Mucosa of rectum (tissue), 2 donors: ENCODE measurements at regions not wholly inside any gene's neighbourhood (a gene's known extent, or its start where the extent isn't known, plus 50 kb on each side); places are given as distances from the start of the nearest gene placed in this dataset.
A peak's percentile ranks its signal among the peaks of the same experiment; 100 is the strongest.
"Not testable (repeated sequence)": the region's sequence is repeated elsewhere in the genome, so short reads cannot be mapped to it uniquely, and the experiment has no call there.

Experiments used
- H3K27ac ChIP-seq, 2 donors: one replicate each; pipeline ENCODE4 v1.7.0; 2013; ENCODE audit warnings: inconsistent platforms in 2 of 2, low read depth in 2 of 2, low read length in 2 of 2
- H3K27me3 ChIP-seq, 2 donors: one replicate each; pipeline ENCODE4 v1.7.0; 2013; ENCODE audit warnings: low read length in 2 of 2; ENCODE audit not compliant: control insufficient read depth in 2 of 2, insufficient read depth in 2 of 2
- H3K36me3 ChIP-seq, 2 donors: one replicate each; pipeline ENCODE4 v1.7.0; 2013; ENCODE audit warnings: low read length in 2 of 2; ENCODE audit not compliant: control insufficient read depth in 2 of 2, insufficient read depth in 2 of 2
- H3K4me1 ChIP-seq, 2 donors: one replicate each; pipeline ENCODE4 v1.7.0; 2013; ENCODE audit warnings: low read length in 2 of 2, mild to moderate bottlenecking in 1 of 2; ENCODE audit not compliant: control insufficient read depth in 2 of 2, insufficient read depth in 2 of 2
- H3K4me3 ChIP-seq, 2 donors: one replicate each; pipeline ENCODE4 v1.7.0; 2013; ENCODE audit warnings: low read length in 2 of 2
- H3K9ac ChIP-seq, 2 donors: one replicate each; pipeline ENCODE4 v1.7.0; 2013; ENCODE audit warnings: low read length in 2 of 2, low read depth in 1 of 2, mild to moderate bottlenecking in 1 of 2
- H3K9me3 ChIP-seq, 2 donors: one replicate each; pipeline ENCODE4 v1.7.0; 2013; ENCODE audit warnings: low read length in 2 of 2; ENCODE audit not compliant: control insufficient read depth in 2 of 2
- donor health status: healthy.
- donor health status: Normal muscosa, but diverticular disease.

DNA sequence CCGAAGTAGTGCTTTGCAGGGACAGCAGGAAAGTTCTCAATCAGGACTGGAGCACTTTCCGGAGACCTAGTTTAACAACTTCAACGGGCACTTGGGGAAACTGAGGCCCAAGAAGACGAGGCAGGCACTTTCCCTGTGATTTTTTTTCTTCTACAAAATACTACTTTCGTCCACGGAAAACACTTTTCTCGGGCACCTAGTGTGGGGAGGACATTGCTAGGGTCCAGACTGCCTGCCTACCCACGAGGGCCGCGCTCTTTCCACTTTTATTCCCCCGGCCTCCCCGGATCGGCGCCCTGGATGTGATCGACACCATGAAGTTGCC, 125.4 kb upstream of the CXorf66 start:
- Histone ChIP-seq H3K4me3 (peak overlapping the region in 1 of 2 donors; percentile 48), H3K27ac (no peak overlapping the region), H3K36me3 (no peaks in the 10 kb centered on the region), H3K9ac (no peak overlapping the region), H3K27me3 (peaks cover 8 to 9% of the 10 kb centered on the region in 2 donors), H3K4me1 (no peaks in the 10 kb centered on the region), H3K9me3 (no peaks in the 10 kb centered on the region)

DNA sequence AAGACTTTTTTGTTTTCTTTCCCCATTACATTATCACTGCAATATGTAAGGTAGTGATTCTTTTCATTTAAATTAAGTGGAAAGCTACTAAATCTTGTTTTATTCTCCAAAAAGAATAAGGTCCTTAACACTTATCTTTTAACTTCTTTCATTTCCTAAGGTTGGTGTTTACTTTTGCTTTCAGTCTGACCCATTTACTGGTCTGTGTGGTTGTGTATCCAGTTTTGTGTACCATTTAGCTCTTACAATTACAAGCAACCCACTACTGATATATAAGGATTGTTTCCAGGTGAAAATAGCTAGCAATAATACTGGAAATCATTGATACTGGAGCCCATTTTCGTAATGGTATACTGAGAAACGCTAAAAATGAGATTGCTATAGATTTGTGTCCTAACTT, 123.1 kb upstream of the CXorf66 start:
- Histone ChIP-seq H3K27ac (no peak overlapping the region), H3K36me3 (no peaks in the 10 kb centered on the region), H3K4me1 (no peaks in the 10 kb centered on the region), H3K9ac (no peak overlapping the region), H3K4me3 (no peak overlapping the region), H3K9me3 (no peaks in the 10 kb centered on the region), H3K27me3 (peaks cover 8 to 9% of the 10 kb centered on the region in 2 donors)

DNA sequence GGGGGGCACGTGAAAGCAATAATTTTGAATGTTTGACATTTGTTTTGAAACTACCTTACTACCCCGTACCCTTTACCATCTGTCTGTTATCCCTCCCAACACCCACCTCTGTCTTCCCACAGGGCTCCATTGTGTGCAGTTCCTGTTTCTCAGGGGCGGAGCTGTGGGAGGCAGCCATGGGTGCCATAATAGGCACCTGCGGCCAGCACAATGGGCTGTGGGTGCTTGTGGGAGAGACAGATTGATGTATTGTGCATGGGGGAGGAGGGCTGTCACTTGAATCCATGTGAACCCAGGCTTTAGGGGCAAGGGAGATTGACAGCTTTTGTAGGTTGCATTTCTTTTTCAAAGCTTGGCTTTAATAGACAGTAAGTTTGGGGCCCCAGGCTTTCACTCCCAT, 122.6 kb upstream of the CXorf66 start:
- Histone ChIP-seq H3K36me3 (no peaks in the 10 kb centered on the region), H3K27me3 (peaks cover 8 to 9% of the 10 kb centered on the region in 2 donors), H3K9me3 (no peaks in the 10 kb centered on the region), H3K4me1 (no peaks in the 10 kb centered on the region), H3K27ac (no peak overlapping the region), H3K4me3 (no peak overlapping the region), H3K9ac (no peak overlapping the region)

DNA sequence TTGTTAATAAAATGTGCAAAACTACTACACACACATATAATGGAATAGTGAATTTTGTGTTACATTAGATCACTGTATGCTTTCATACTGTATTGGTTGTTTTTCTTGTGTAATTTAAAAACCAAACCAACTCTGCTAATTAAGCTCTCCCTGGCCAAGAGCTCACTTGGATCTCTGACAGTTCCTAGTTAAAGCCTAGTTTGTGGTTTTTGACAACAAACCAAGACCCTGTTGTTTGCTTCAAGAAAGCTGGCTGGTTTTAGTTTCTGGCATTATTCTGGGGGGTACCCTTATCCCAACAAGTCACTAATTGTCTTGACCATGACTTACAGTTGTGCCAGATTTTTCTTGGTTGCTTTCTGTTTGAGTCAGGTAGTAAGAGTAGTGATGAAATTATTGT, 121.4 kb upstream of the CXorf66 start:
- Histone ChIP-seq H3K4me3 (no peak overlapping the region), H3K27me3 (peaks cover 5 to 6% of the 10 kb centered on the region in 2 donors), H3K36me3 (no peaks in the 10 kb centered on the region), H3K4me1 (no peaks in the 10 kb centered on the region), H3K27ac (no peak overlapping the region), H3K9ac (no peak overlapping the region), H3K9me3 (no peaks in the 10 kb centered on the region)

DNA sequence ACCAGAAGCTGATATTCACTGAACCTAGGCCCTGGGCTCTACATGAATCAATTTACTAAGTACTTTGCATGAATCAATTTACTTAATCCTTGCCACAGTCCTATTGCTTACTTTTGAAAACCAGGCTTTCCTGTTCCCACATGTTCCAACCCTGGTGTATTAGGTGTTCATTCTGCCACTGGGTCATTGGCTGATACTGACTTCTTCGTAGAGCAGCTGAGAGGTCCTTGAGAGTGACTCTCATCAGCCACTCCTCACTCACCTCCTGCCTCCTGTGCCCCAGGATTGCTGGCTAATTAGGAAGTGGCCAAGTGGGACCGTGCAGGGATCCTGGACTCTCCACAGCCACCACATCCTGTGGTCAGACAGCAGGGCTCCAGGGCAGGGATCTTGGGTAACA, 109.5 kb upstream of the CXorf66 start:
- not testable (repeated sequence) for H3K27ac ChIP-seq, H3K4me1 ChIP-seq, H3K27me3 ChIP-seq, H3K9ac ChIP-seq, H3K4me3 ChIP-seq, H3K9me3 ChIP-seq, H3K36me3 ChIP-seq

DNA sequence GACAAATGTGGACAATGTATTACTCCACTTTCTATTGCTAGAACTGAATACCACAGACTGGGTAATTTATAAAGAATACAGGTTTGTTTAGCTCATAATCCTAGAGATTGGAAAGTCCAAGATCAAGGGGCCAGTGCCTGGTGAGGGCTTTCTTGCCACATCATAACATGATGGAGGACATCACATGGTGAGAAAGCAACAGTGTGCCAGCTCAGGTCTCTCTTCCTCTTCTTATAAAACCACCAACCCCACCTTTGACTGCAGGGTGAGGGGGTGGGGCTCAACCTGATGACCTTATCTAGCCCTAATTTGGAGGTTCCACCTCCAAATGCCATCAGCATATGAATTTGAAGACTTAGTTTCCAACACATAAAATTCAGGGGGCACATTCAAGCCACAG, 105.7 kb upstream of the CXorf66 start:
- no peak overlapping the region for H3K9ac ChIP-seq
- no peaks in the 10 kb centered on the region for H3K4me1 ChIP-seq
- H3K36me3 ChIP-seq, result no peaks in the 10 kb centered on the region
- no peaks in the 10 kb centered on the region for H3K27me3 ChIP-seq
- no peak overlapping the region for H3K4me3 ChIP-seq
- no peaks in the 10 kb centered on the region for H3K9me3 ChIP-seq
- H3K27ac ChIP-seq, result no peak overlapping the region

DNA sequence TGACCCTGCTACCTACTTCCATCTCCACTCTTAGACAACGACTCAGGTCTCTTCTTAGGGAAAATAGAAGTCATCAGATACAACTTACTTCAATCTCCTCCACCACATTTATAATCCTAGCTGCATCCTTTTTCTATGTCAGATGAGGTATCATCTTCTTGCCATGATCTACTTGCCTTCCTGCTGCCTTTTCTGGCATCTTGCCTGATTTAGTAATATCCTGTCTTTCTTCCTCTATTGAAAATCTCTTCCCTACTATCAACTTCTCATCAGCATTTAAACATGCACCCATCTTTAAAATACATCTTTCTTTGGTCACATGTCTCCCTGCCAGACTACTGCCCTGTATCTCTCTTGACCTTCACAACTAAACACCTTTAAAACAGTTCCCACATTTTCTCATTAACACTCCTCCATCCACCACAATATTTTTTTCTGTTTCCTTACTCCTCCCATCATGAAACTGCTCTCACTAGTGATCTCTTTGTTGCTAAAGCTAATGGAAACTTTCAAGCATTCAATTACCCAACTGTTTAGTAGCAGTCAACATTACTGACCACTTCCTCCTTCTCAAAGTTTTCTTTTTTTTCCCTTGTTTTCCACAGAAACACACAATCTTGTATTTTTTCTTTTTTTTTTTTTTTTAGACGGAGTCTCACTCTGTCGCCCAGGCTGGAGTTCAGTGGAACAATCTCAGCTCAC, 100.8 kb upstream of the CXorf66 start:
- no peak overlapping the region for H3K27ac ChIP-seq
- no peaks in the 10 kb centered on the region for H3K4me1 ChIP-seq
- no peaks in the 10 kb centered on the region for H3K36me3 ChIP-seq
- H3K4me3 ChIP-seq, result no peak overlapping the region
- H3K27me3 ChIP-seq, result no peaks in the 10 kb centered on the region
- H3K9me3 ChIP-seq, result no peaks in the 10 kb centered on the region
- no peak overlapping the region for H3K9ac ChIP-seq

DNA sequence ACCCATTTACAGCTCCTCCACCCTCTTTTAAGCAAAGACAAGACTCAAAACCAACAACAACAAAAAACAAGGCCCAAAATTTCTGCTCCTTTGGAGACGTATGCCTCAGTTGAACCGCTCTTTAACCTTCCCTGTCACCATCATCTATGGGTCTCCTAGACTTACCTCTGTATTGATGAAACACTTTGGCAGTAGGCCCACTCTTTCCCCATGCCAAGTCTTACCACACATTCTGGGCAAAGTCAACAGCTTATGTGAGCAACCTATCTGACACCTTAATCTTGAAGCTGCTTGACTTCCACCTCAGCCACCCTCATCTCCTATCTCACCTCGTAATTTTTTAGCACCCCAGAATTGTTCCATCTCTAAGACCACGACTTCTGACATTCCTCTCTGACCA, 99.7 kb upstream of the CXorf66 start:
- Histone ChIP-seq H3K36me3 (no peaks in the 10 kb centered on the region), H3K27ac (no peak overlapping the region)

DNA sequence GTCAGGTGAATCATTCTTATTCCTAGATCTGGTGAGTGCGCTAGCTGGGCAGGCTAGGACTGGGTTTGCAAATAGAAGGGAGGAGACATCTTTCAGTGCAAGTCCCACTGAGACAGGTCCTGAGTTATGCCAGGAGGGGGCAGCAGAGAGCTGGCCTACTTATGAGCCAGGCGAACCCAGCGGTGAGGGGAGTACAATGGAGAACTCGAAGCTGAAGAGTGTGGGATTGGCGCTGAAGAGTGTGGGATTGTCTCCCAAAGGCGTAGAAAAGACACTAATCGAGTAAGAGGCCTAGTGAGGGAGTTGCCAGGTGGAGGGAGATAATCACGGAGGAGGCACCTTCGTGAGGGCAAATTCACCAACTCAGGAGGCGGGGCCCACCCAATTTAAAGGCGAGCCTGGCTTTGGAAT, 91.7 kb upstream of the CXorf66 start:
- Histone ChIP-seq H3K36me3 (no peaks in the 10 kb centered on the region), H3K4me1 (no peaks in the 10 kb centered on the region), H3K9ac (no peak overlapping the region), H3K27me3 (no peaks in the 10 kb centered on the region), H3K27ac (no peak overlapping the region), H3K4me3 (no peak overlapping the region), H3K9me3 (no peaks in the 10 kb centered on the region)

More for the DNA sequence above, 99.7 kb upstream of the CXorf66 start:
- H3K9me3 ChIP-seq, result no peaks in the 10 kb centered on the region
- H3K4me1 ChIP-seq, result no peaks in the 10 kb centered on the region
- no peak overlapping the region for H3K9ac ChIP-seq
- H3K4me3 ChIP-seq, result no peak overlapping the region
- no peaks in the 10 kb centered on the region for H3K27me3 ChIP-seq

DNA sequence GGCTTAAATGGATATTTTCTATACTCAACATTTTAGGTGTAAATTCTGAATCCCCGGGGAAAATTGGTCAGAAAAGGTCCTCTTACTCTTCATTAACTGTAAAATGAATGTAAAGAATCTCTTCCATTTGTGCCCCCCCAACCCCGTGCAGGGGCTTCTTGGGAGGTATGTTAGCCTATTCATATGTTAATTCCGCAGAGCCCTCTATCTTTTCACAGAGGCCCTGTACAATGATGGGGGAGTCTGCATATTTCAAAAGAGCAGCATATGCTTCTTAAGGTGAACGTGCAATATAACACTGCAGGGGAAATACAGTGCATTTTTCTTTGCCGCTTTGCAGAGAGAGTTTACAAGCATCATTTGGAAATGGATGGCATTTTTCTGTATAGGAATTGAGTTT, 88.5 kb upstream of the CXorf66 start:
- H3K4me3 ChIP-seq, result no peak overlapping the region
- no peaks in the 10 kb centered on the region for H3K9me3 ChIP-seq
- no peaks in the 10 kb centered on the region for H3K27me3 ChIP-seq
- no peaks in the 10 kb centered on the region for H3K4me1 ChIP-seq
- H3K27ac ChIP-seq, result no peak overlapping the region
- H3K9ac ChIP-seq, result no peak overlapping the region
- no peaks in the 10 kb centered on the region for H3K36me3 ChIP-seq

DNA sequence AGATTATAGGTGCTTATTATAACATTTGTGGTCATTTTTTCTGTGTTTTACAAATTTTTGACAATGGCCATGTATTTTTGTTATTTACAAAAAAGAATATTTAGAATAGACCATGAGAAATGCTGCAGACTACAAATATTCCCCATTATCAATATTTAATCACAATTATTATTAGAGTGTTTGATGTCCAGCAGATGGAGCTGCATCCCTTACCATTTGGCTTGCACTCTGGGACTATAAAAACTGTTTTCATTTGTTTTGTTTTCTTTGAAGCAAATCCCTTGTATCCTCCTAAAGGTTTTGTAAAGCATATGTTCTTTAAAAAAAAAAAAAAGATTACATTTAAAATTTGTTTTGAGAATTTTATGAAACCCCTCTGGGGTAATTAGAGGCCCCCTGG, 85.6 kb upstream of the CXorf66 start:
- no peaks in the 10 kb centered on the region for H3K9me3 ChIP-seq
- no peak overlapping the region for H3K9ac ChIP-seq
- no peak overlapping the region for H3K4me3 ChIP-seq
- no peaks in the 10 kb centered on the region for H3K36me3 ChIP-seq
- no peaks in the 10 kb centered on the region for H3K27me3 ChIP-seq
- H3K4me1 ChIP-seq, result no peaks in the 10 kb centered on the region
- H3K27ac ChIP-seq, result no peak overlapping the region
